ENCODE measurements at regions not wholly inside any gene's neighbourhood (a gene's known extent, or its start where the extent isn't known, plus 50 kb on each side); places are given as distances from the start of the nearest gene placed in this dataset.

DNA sequence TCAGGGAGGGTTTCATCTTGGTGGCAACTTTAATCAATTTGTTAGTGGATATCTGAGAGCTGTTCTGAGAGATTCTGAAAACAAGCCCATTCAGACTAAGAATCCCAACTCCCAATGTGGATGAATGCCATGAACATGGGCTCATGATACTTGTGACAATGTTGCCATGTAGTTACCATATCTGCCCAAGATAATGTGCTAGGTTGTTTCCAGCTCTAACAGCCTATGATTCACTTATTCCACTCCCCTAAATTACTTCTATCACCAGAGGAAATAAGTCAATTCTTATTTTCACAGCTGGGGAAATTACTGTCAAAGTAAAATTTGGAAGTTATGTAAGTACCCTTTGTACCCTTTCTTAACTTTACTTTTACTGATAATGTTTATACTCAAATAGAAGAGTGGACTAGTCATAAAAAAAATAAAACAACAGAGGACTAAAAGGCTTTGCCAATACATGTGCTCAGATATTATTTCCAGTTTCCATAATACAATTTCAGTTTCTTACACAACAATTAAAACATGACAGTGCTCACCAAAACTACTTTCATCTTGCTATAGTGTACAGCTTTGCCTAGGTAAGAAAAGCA lies 1101.7 kb upstream of the INTU start:
- TF ChIP-seq, protein P1, sequence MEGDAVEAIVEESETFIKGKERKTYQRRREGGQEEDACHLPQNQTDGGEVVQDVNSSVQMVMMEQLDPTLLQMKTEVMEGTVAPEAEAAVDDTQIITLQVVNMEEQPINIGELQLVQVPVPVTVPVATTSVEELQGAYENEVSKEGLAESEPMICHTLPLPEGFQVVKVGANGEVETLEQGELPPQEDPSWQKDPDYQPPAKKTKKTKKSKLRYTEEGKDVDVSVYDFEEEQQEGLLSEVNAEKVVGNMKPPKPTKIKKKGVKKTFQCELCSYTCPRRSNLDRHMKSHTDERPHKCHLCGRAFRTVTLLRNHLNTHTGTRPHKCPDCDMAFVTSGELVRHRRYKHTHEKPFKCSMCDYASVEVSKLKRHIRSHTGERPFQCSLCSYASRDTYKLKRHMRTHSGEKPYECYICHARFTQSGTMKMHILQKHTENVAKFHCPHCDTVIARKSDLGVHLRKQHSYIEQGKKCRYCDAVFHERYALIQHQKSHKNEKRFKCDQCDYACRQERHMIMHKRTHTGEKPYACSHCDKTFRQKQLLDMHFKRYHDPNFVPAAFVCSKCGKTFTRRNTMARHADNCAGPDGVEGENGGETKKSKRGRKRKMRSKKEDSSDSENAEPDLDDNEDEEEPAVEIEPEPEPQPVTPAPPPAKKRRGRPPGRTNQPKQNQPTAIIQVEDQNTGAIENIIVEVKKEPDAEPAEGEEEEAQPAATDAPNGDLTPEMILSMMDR (IDR thresholded peaks at IDR 0.05) = no peak
- no peak for TF ChIP-seq EZH2 (IDR thresholded peaks at IDR 0.05; ENCODE audit: borderline replicate concordance, insufficient read depth, low read depth, low read length, poor library complexity, severe bottlenecking)

All from B cell (primary cell).